ENCODE measurements at regions not wholly inside any gene's neighbourhood (a gene's known extent, or its start where the extent isn't known, plus 50 kb on each side); places are given as distances from the start of the nearest gene placed in this dataset.

DNA sequence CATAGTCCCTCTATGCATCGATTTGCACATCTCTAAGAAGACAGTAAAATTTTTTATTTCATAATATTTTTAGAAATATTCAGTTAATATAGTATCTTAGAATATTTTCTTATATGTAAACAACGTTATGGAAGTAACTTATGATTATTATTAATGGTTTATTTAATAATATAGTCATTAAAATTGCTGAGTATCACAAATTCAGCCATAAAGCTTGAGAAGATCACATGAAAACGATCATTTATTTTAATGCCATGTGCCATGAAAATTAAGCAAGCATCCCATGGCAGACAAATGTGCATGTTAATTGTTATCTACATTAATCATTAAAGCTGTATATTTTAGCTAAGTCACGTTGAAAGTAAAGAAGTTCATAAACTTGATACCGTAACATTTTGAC is 907.1 kb downstream of the KCNT2 start:
- no peaks in the 10 kb centered on the region for H3K27me3 ChIP-seq (replicated peaks; ENCODE audit: insufficient read depth)
- no peak for ATAC-seq (ENCODE audit: insufficient number of reproducible peaks, low FRiP score, low read depth)
- no peak overlapping the region for H3K4me3 ChIP-seq
- no peaks in the 10 kb centered on the region for H3K4me1 ChIP-seq (ENCODE audit: control insufficient read depth in 1 of 2, low read depth in 2 of 2)
- no peaks in the 10 kb centered on the region for H3K36me3 ChIP-seq
- TF ChIP-seq, protein P1, sequence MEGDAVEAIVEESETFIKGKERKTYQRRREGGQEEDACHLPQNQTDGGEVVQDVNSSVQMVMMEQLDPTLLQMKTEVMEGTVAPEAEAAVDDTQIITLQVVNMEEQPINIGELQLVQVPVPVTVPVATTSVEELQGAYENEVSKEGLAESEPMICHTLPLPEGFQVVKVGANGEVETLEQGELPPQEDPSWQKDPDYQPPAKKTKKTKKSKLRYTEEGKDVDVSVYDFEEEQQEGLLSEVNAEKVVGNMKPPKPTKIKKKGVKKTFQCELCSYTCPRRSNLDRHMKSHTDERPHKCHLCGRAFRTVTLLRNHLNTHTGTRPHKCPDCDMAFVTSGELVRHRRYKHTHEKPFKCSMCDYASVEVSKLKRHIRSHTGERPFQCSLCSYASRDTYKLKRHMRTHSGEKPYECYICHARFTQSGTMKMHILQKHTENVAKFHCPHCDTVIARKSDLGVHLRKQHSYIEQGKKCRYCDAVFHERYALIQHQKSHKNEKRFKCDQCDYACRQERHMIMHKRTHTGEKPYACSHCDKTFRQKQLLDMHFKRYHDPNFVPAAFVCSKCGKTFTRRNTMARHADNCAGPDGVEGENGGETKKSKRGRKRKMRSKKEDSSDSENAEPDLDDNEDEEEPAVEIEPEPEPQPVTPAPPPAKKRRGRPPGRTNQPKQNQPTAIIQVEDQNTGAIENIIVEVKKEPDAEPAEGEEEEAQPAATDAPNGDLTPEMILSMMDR (IDR thresholded peaks at IDR 0.05): no peak
- H3K27ac ChIP-seq: no peak overlapping the region
- DNase-seq (ENCODE audit: low spot score): no peak
- H3K9me3 ChIP-seq: no peaks in the 10 kb centered on the region

DNA sequence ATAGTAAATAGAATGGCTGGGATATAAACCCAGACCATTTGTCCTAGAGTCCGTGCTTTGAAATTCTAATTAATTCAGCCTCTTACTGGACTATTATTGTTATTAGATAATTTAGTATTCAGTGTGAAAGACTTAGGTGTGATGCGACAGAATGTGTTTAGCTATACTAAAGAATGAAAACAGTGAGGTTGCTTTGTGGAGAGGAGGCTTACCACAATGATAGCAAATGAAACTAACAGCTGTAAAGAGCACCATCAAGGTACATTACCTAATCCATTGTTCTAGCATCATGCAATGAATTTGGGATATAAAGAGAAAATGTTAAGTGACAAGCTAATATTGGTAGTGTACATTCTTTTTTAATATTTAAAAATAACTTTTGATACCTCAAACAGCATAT is 911.1 kb downstream of the KCNT2 start:
- H3K36me3 ChIP-seq: no peaks in the 10 kb centered on the region
- H3K4me3 ChIP-seq: no peak overlapping the region
- TF ChIP-seq, protein P1 (IDR thresholded peaks at IDR 0.05): no peak
- ATAC-seq (ENCODE audit: insufficient number of reproducible peaks, low FRiP score, low read depth) (no peak), DNase-seq (ENCODE audit: low spot score) (no peak)
- no peaks in the 10 kb centered on the region for H3K9me3 ChIP-seq
- H3K4me1 ChIP-seq (ENCODE audit: control insufficient read depth in 1 of 2, low read depth in 2 of 2): no peaks in the 10 kb centered on the region
- H3K27ac ChIP-seq: no peak overlapping the region
- H3K27me3 ChIP-seq (replicated peaks; ENCODE audit: insufficient read depth): no peaks in the 10 kb centered on the region

GRCh38 chr1:195686764-195687163 is 921.5 kb downstream of the KCNT2 start:
- H3K9me3 ChIP-seq: no peaks in the 10 kb centered on the region
- H3K4me3 ChIP-seq: no peak overlapping the region
- no peak for DNase-seq (ENCODE audit: low spot score)
- no peak overlapping the region for H3K27ac ChIP-seq
- H3K27me3 ChIP-seq (replicated peaks; ENCODE audit: insufficient read depth): no peaks in the 10 kb centered on the region
- ATAC-seq (ENCODE audit: insufficient number of reproducible peaks, low FRiP score, low read depth): no peak
- TF ChIP-seq, protein P1 (IDR thresholded peaks at IDR 0.05): no peak
- no peaks in the 10 kb centered on the region for H3K4me1 ChIP-seq (ENCODE audit: control insufficient read depth in 1 of 2, low read depth in 2 of 2)
- H3K36me3 ChIP-seq: no peaks in the 10 kb centered on the region

GRCh38 chr1:195664628-195665027 is 943.6 kb downstream of the KCNT2 start:
- Histone ChIP-seq H3K27ac (no peak overlapping the region), H3K4me3 (no peak overlapping the region), H3K36me3 (no peaks in the 10 kb centered on the region), H3K9me3 (no peaks in the 10 kb centered on the region), H3K4me1 (ENCODE audit: control insufficient read depth in 1 of 2, low read depth in 2 of 2) (no peaks in the 10 kb centered on the region), H3K27me3 (replicated peaks; ENCODE audit: insufficient read depth) (no peaks in the 10 kb centered on the region)
- TF ChIP-seq, protein P1 (IDR thresholded peaks at IDR 0.05): no peak
- ATAC-seq (ENCODE audit: insufficient number of reproducible peaks, low FRiP score, low read depth) (no peak), DNase-seq (ENCODE audit: low spot score) (no peak)

DNA sequence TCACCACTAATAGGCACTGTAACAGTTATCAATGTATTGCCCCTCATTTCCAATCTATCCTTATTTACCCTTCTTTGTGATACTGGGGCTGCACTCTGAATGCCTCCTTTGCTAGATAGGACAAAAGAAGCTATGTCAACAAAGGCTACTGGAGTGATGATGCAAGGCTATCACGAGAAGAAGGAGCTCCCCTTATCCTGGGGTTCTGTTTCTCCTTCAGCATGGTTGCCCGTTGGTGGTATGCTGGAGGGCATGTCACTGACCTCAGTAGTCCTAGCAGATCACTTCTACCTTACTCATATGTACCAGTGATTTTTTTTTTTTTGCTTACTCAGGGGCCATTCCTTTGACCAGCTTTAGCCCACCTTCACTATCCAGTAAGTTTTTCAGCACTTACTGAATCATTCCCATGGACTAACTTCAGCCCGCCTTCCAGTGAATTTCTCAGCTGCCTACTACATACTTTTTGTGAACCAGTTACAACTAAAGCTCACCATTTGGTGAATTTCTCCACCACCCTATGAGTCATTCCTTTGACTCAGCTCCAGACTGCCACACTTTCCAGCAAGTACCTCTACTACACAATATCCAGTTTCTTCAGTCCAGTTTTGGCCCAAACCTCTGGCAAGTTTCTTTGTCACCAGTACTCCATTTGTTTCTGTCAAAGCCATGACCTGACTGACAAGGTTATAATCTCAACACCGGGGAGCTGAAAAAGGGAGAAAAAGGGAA is 944.5 kb downstream of the KCNT2 start:
- Histone ChIP-seq H3K4me3 (no peak overlapping the region), H3K27me3 (replicated peaks; ENCODE audit: insufficient read depth) (no peaks in the 10 kb centered on the region), H3K36me3 (no peaks in the 10 kb centered on the region), H3K4me1 (ENCODE audit: control insufficient read depth in 1 of 2, low read depth in 2 of 2) (no peaks in the 10 kb centered on the region), H3K27ac (no peak overlapping the region), H3K9me3 (no peaks in the 10 kb centered on the region)
- no peak for DNase-seq (ENCODE audit: low spot score)
- TF ChIP-seq, protein P1 (IDR thresholded peaks at IDR 0.05): no peak
- ATAC-seq (ENCODE audit: insufficient number of reproducible peaks, low FRiP score, low read depth): no peak
